ENCODE measurements at regions not wholly inside any gene's neighbourhood (a gene's known extent, or its start where the extent isn't known, plus 50 kb on each side); places are given as distances from the start of the nearest gene placed in this dataset.

DNA sequence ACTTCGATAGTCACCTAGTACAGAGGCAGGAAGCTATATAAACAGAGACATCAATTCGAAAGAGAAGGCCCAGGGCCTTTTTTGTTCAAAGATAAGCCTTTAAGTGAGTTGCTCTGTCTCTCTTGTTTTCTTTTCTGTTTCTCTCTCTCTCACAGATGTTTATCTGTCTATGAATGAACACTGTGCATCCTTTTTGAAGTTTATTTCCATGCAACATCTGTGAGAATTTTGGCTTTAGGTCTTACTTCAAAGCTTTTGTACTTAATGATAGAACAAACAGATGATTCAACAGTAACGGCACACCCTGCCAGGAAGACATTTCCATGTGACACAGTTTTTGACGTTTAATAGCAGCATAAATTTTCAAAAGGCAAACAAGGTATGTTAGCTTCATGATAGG is 1413.1 kb upstream of the CDH6 start:
- TF ChIP-seq CTCF (IDR thresholded peaks at IDR 0.05) (no peak), EZH2phosphoT487 (IDR thresholded peaks at IDR 0.05) (no peak), EZH2 (IDR thresholded peaks at IDR 0.05) (no peak)
